SK-N-SH treated with all-trans-retinoic acid at 6 μM for 48 hours (cell line): ENCODE measurements at regions not wholly inside any gene's neighbourhood (a gene's known extent, or its start where the extent isn't known, plus 50 kb on each side); places are given as distances from the start of the nearest gene placed in this dataset.

Experiments used
- ATAC-seq: fragments of 200-7000 bp; cut with Tn5 transposase; 3 replicates; pipeline ENCODE4 v1.9.1; 2020; ENCODE audit warnings: mild to moderate bottlenecking, moderate library complexity
- BACH2 ChIP-seq: fragments of 250-450 bp; sonication (Bioruptor Pico); IDR thresholded peaks from 2 replicates; pipeline ENCODE4 v1.9.0; 2021; ENCODE audit warnings: mild to moderate bottlenecking, borderline replicate concordance
- CSDC2 ChIP-seq: fragments of 250-450 bp; sonication (Bioruptor Pico); IDR thresholded peaks from 2 replicates; pipeline ENCODE4 v1.5.0; 2020; ENCODE audit warnings: mild to moderate bottlenecking, moderate library complexity
- ESRRG ChIP-seq: fragments of 250-450 bp; sonication (Bioruptor Pico); IDR thresholded peaks from 2 replicates; pipeline ENCODE4 v1.6.1; 2021; ENCODE audit warnings: mild to moderate bottlenecking
- ISL1 ChIP-seq: fragments of 250-450 bp; sonication (Bioruptor Pico); IDR thresholded peaks from 2 replicates; pipeline ENCODE4 v2.1.2; 2022; ENCODE audit warnings: mild to moderate bottlenecking, moderate library complexity
- OSR1 ChIP-seq: fragments of 250-450 bp; sonication (Bioruptor Pico); IDR thresholded peaks from 2 replicates; pipeline ENCODE4 v1.8.0; 2022; ENCODE audit warnings: moderate library complexity, mild to moderate bottlenecking, inconsistent platforms
- PPARA ChIP-seq: fragments of 250-450 bp; sonication (Bioruptor Pico); IDR thresholded peaks from 2 replicates; pipeline ENCODE4 v1.5.0; 2020; ENCODE audit warnings: mild to moderate bottlenecking, borderline replicate concordance
- RARB ChIP-seq: fragments of 250-450 bp; sonication (Bioruptor Pico); IDR thresholded peaks from 2 replicates; pipeline ENCODE4 v1.8.0; 2021; ENCODE audit warnings: mild to moderate bottlenecking, moderate library complexity
- SNAI2 ChIP-seq: fragments of 250-450 bp; sonication (Bioruptor Pico); IDR thresholded peaks from 2 replicates; pipeline ENCODE4 v1.5.0; 2020; ENCODE audit warnings: mild to moderate bottlenecking, moderate library complexity
- TCF4 ChIP-seq: fragments of 250-450 bp; sonication (Bioruptor Pico); IDR thresholded peaks from 2 replicates; pipeline ENCODE4 v1.8.0; 2021; ENCODE audit warnings: mild to moderate bottlenecking, moderate library complexity, borderline replicate concordance
- TOX ChIP-seq: fragments of 250-450 bp; sonication (Bioruptor Pico); IDR thresholded peaks from 2 replicates; pipeline ENCODE4 v1.8.0; 2021; ENCODE audit warnings: mild to moderate bottlenecking, moderate library complexity, borderline replicate concordance
- ZC3H10 ChIP-seq: fragments of 250-450 bp; sonication (Bioruptor Pico); IDR thresholded peaks from 2 replicates; pipeline ENCODE4 v1.5.1; 2021; ENCODE audit warnings: mild to moderate bottlenecking, moderate library complexity
- ZFP3 ChIP-seq: fragments of 250-450 bp; sonication (Bioruptor Pico); IDR thresholded peaks from 2 replicates; pipeline ENCODE4 v1.5.0; 2020; ENCODE audit warnings: mild to moderate bottlenecking, moderate library complexity
- ZFP30 ChIP-seq: fragments of 450-650 bp; formaldehyde crosslinking; IDR thresholded peaks from 2 replicates; pipeline ENCODE4 v1.5.0; 2022; ENCODE audit warnings: mild to moderate bottlenecking, moderate library complexity
- ZNF565 ChIP-seq: fragments of 450-650 bp; formaldehyde crosslinking; conservative IDR thresholded peaks from 2 replicates; pipeline ENCODE4 v1.5.0; 2020; ENCODE audit warnings: low read depth, mild to moderate bottlenecking, moderate library complexity
- ZNF70 ChIP-seq: fragments of 450-650 bp; formaldehyde crosslinking; IDR thresholded peaks from 2 replicates; pipeline ENCODE4 v1.5.0; 2020; ENCODE audit warnings: mild to moderate bottlenecking, moderate library complexity
- ZNF8 ChIP-seq: fragments of 450-650 bp; formaldehyde crosslinking; IDR thresholded peaks from 2 replicates; pipeline ENCODE4 v1.5.0; 2020; ENCODE audit warnings: mild to moderate bottlenecking, moderate library complexity
- TF ChIP-seq, protein P1 (sequence below): fragments of 250-450 bp; sonication (Bioruptor Pico); IDR thresholded peaks from 2 replicates; pipeline ENCODE4 v1.5.1; 2021; ENCODE audit warnings: mild to moderate bottlenecking, moderate library complexity
- TF ChIP-seq, protein P2 (sequence below): fragments of 250-450 bp; sonication (Bioruptor Pico); IDR thresholded peaks from 2 replicates; pipeline ENCODE4 v1.8.0; 2021; ENCODE audit warnings: low read depth, mild to moderate bottlenecking, moderate library complexity, borderline replicate concordance
- TF ChIP-seq, protein P3 (sequence below): fragments of 250-450 bp; sonication (Bioruptor Pico); IDR thresholded peaks from 2 replicates; pipeline ENCODE4 v1.8.0; 2020; ENCODE audit warnings: mild to moderate bottlenecking, moderate library complexity, borderline replicate concordance
- TF ChIP-seq, protein P4 (sequence below): fragments of 250-450 bp; sonication (Bioruptor Pico); IDR thresholded peaks from 2 replicates; pipeline ENCODE4 v1.5.1; 2020; ENCODE audit warnings: low read depth, mild to moderate bottlenecking, moderate library complexity
- TF ChIP-seq, protein P5 (sequence below): fragments of 250-450 bp; sonication (Bioruptor Pico); IDR thresholded peaks from 2 replicates; pipeline ENCODE4 v1.5.0; 2020; ENCODE audit warnings: mild to moderate bottlenecking, moderate library complexity

DNA sequence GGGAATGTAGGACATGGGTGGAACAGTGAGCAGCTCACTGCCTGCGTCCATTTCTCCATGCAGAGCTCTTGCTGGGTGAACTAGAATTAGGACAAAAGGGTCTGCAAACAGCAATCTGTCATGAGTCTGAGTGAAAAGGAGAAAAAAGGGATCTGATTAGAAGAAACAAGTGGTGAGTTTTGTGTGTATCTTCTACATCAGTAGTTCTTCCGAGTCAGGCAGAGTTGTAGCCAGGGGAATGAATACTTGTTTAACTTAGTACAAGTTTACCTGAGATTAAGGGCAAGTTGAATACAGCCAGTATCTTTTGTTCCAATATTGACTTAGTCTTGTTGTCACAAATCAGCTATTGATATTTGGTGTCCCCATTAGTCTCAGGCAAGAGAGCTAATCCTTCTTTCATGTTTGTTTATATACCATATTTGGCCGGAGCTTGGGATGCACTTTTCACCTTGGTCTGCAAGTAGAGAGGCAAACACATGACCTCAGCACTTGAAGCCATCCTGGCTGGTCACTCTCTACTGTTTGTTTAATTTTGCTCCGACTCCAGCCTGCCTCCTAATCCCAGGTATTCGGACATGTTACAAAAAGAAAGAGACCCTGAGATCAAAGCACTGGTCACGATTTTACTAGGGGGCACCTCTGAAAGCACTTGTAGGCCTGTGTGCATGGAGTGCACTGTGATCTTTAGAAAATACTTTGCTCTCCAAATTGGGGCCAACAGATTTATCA is 211.0 kb upstream of the NT5C1B start:
- no peak for ATAC-seq
- no peak for TF ChIP-seq OSR1 (CRISPR knock-in tag)

DNA sequence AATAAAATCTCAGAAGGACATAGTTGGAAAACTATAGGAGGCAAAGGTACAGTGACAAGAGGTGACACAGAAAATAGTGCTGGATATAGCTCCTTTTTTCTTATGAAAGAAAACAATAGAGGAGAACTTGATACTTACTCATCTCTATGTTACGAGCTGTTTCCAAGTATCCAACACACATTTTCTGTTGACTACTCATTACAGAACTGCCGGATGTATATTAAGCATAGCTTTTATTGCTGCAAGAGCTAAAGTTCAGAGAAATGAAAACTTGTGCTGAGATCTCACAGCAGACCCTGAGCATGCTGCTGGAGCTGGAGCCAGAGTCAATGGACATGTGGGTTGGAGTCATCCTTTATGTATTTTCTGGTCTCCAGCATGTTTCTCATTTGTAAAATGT is 210.0 kb upstream of the NT5C1B start:
- no peak for ATAC-seq

DNA sequence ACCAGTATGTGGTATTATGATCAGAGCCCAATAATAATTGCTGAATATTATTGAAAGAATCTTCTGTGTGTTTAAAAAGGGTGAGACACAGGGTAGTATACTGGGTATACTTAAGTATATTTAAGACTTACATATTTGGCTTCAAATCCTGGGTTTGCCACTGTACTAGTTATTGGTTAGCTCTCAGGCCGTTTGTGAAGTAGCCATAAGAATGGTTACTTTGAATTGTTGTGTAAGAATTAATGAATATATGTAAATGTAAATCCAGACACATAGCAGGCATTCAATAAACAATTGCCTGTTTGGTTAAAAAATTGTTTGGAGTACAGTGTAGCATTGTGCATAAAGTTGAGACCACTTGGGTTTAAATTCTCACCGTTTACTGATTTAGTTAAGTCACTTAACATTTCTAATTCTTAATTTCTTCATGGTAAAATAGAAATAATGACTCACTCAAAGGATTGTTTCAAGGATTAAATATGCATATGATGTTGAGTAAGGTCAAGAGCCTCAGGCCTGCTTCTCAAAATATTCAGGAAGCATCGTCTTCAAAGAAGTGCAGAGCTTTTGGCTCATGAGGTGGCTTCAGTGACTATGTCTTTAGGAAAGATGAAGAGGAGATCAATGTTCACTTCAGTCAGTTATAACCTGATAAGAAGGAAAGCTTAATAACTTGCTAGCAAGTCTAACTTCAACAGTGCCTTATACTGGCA is 207.9 kb upstream of the NT5C1B start:
- no peak for ATAC-seq
- no peak for TF ChIP-seq ZFP30 (CRISPR knock-in tag)
- no peak for TF ChIP-seq PPARA (CRISPR knock-in tag)
- no peak for TF ChIP-seq BACH2 (CRISPR knock-in tag)
- TF ChIP-seq, protein P1, sequence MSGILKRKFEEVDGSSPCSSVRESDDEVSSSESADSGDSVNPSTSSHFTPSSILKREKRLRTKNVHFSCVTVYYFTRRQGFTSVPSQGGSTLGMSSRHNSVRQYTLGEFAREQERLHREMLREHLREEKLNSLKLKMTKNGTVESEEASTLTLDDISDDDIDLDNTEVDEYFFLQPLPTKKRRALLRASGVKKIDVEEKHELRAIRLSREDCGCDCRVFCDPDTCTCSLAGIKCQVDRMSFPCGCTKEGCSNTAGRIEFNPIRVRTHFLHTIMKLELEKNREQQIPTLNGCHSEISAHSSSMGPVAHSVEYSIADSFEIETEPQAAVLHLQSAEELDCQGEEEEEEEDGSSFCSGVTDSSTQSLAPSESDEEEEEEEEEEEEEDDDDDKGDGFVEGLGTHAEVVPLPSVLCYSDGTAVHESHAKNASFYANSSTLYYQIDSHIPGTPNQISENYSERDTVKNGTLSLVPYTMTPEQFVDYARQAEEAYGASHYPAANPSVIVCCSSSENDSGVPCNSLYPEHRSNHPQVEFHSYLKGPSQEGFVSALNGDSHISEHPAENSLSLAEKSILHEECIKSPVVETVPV (CRISPR knock-in tag), result no peak
- no peak for TF ChIP-seq OSR1 (CRISPR knock-in tag)
- TF ChIP-seq ZNF565 (CRISPR knock-in tag), result no peak
- TF ChIP-seq TOX (CRISPR knock-in tag), result no peak
- no peak for TF ChIP-seq ZFP3 (CRISPR knock-in tag)
- no peak for TF ChIP-seq ISL1
- TF ChIP-seq, protein P2, sequence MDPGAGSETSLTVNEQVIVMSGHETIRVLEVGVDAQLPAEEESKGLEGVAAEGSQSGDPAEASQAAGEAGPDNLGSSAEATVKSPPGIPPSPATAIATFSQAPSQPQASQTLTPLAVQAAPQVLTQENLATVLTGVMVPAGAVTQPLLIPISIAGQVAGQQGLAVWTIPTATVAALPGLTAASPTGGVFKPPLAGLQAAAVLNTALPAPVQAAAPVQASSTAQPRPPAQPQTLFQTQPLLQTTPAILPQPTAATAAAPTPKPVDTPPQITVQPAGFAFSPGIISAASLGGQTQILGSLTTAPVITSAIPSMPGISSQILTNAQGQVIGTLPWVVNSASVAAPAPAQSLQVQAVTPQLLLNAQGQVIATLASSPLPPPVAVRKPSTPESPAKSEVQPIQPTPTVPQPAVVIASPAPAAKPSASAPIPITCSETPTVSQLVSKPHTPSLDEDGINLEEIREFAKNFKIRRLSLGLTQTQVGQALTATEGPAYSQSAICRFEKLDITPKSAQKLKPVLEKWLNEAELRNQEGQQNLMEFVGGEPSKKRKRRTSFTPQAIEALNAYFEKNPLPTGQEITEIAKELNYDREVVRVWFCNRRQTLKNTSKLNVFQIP (CRISPR knock-in tag), result no peak
- no peak for TF ChIP-seq RARB
- TF ChIP-seq TCF4 (CRISPR knock-in tag), result no peak
- TF ChIP-seq ESRRG (CRISPR knock-in tag), result no peak
- TF ChIP-seq, protein P3, sequence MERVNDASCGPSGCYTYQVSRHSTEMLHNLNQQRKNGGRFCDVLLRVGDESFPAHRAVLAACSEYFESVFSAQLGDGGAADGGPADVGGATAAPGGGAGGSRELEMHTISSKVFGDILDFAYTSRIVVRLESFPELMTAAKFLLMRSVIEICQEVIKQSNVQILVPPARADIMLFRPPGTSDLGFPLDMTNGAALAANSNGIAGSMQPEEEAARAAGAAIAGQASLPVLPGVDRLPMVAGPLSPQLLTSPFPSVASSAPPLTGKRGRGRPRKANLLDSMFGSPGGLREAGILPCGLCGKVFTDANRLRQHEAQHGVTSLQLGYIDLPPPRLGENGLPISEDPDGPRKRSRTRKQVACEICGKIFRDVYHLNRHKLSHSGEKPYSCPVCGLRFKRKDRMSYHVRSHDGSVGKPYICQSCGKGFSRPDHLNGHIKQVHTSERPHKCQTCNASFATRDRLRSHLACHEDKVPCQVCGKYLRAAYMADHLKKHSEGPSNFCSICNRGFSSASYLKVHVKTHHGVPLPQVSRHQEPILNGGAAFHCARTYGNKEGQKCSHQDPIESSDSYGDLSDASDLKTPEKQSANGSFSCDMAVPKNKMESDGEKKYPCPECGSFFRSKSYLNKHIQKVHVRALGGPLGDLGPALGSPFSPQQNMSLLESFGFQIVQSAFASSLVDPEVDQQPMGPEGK, result no peak
- TF ChIP-seq, protein P4, sequence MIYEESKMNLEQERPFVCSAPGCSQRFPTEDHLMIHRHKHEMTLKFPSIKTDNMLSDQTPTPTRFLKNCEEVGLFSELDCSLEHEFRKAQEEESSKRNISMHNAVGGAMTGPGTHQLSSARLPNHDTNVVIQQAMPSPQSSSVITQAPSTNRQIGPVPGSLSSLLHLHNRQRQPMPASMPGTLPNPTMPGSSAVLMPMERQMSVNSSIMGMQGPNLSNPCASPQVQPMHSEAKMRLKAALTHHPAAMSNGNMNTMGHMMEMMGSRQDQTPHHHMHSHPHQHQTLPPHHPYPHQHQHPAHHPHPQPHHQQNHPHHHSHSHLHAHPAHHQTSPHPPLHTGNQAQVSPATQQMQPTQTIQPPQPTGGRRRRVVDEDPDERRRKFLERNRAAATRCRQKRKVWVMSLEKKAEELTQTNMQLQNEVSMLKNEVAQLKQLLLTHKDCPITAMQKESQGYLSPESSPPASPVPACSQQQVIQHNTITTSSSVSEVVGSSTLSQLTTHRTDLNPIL, result no peak
- TF ChIP-seq CSDC2, result no peak
- TF ChIP-seq ZNF8 (CRISPR knock-in tag), result no peak
- TF ChIP-seq ZNF70 (CRISPR knock-in tag), result no peak
- TF ChIP-seq, protein P5, sequence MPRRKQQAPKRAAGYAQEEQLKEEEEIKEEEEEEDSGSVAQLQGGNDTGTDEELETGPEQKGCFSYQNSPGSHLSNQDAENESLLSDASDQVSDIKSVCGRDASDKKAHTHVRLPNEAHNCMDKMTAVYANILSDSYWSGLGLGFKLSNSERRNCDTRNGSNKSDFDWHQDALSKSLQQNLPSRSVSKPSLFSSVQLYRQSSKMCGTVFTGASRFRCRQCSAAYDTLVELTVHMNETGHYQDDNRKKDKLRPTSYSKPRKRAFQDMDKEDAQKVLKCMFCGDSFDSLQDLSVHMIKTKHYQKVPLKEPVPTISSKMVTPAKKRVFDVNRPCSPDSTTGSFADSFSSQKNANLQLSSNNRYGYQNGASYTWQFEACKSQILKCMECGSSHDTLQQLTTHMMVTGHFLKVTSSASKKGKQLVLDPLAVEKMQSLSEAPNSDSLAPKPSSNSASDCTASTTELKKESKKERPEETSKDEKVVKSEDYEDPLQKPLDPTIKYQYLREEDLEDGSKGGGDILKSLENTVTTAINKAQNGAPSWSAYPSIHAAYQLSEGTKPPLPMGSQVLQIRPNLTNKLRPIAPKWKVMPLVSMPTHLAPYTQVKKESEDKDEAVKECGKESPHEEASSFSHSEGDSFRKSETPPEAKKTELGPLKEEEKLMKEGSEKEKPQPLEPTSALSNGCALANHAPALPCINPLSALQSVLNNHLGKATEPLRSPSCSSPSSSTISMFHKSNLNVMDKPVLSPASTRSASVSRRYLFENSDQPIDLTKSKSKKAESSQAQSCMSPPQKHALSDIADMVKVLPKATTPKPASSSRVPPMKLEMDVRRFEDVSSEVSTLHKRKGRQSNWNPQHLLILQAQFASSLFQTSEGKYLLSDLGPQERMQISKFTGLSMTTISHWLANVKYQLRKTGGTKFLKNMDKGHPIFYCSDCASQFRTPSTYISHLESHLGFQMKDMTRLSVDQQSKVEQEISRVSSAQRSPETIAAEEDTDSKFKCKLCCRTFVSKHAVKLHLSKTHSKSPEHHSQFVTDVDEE (CRISPR knock-in tag), result no peak

More for the DNA sequence above, 210.0 kb upstream of the NT5C1B start:
- TF ChIP-seq CSDC2 (no peak), ZFP3 (CRISPR knock-in tag) (no peak), TOX (CRISPR knock-in tag) (no peak), ZC3H10 (no peak), BACH2 (CRISPR knock-in tag) (no peak), PPARA (CRISPR knock-in tag) (no peak), ISL1 (no peak), OSR1 (CRISPR knock-in tag) (no peak), ESRRG (CRISPR knock-in tag) (no peak), TCF4 (CRISPR knock-in tag) (no peak), SNAI2 (CRISPR knock-in tag) (no peak)
- TF ChIP-seq, protein P2 (CRISPR knock-in tag), result no peak
- TF ChIP-seq, protein P4, result no peak
- TF ChIP-seq, all 23 proteins: peak for 0
